Osteocyte (in vitro differentiated cells): ENCODE measurements at regions not wholly inside any gene's neighbourhood (a gene's known extent, or its start where the extent isn't known, plus 50 kb on each side); places are given as distances from the start of the nearest gene placed in this dataset.

Experiments used
- DNase-seq: peaks from one replicate; pipeline ENCODE4 v3.0.0; 2021; ENCODE audit warnings: mixed read lengths; ENCODE audit not compliant: unreplicated experiment; ENCODE audit errors: extremely low spot score
- H3K27ac Mint-ChIP-seq: one replicate; pipeline ENCODE4 v1.8.0; 2021; ENCODE audit warnings: mild to moderate bottlenecking, mixed read lengths; ENCODE audit not compliant: unreplicated experiment
- H3K27me3 Mint-ChIP-seq: one replicate; pipeline ENCODE4 v1.8.0; 2021; ENCODE audit warnings: mixed read lengths; ENCODE audit not compliant: unreplicated experiment
- H3K36me3 Mint-ChIP-seq: one replicate; pipeline ENCODE4 v1.8.0; 2021; ENCODE audit warnings: mixed read lengths; ENCODE audit not compliant: unreplicated experiment
- H3K4me1 Mint-ChIP-seq: one replicate; pipeline ENCODE4 v1.8.0; 2021; ENCODE audit warnings: mixed read lengths; ENCODE audit not compliant: unreplicated experiment
- H3K4me3 Mint-ChIP-seq: one replicate; pipeline ENCODE4 v1.8.0; 2021; ENCODE audit warnings: mild to moderate bottlenecking, moderate library complexity, mixed read lengths; ENCODE audit not compliant: unreplicated experiment
- H3K9me3 Mint-ChIP-seq: one replicate; pipeline ENCODE4 v1.8.0; 2021; ENCODE audit warnings: mixed read lengths; ENCODE audit not compliant: unreplicated experiment
- CTCF ChIP-seq: fragments of 200-600 bp; sonication (generic); IDR thresholded peaks from 2 replicates; pipeline ENCODE4 v1.5.0; 2021; ENCODE audit warnings: antibody characterized with exemption, mild to moderate bottlenecking, moderate library complexity

GRCh38 chr2:59745085-59745484 is 808.4 kb downstream of the BCL11A start:
- no peaks in the 10 kb centered on the region for H3K9me3 Mint-ChIP-seq
- DNase-seq = no peak
- no peaks in the 10 kb centered on the region for H3K4me1 Mint-ChIP-seq
- TF ChIP-seq CTCF = no peak
- H3K27me3 Mint-ChIP-seq = peaks cover 4% of the 10 kb centered on the region
- H3K27ac Mint-ChIP-seq = no peak overlapping the region
- no peaks in the 10 kb centered on the region for H3K36me3 Mint-ChIP-seq
- H3K4me3 Mint-ChIP-seq = no peak overlapping the region

- Mint-ChIP-seq H3K9me3 (no peaks in the 10 kb centered on the region), H3K4me1 (no peaks in the 10 kb centered on the region), H3K4me3 (no peak overlapping the region), H3K27ac (no peak overlapping the region), H3K27me3 (peaks cover 4% of the 10 kb centered on the region), H3K36me3 (no peaks in the 10 kb centered on the region)
- TF ChIP-seq CTCF = no peak
- no peak for DNase-seq
Measured at GRCh38 chr2:59744436-59744835, 809.0 kb downstream of the BCL11A start.

GRCh38 chr2:59741840-59742239 is 811.6 kb downstream of the BCL11A start:
- no peak overlapping the region for H3K27ac Mint-ChIP-seq
- H3K36me3 Mint-ChIP-seq = no peaks in the 10 kb centered on the region
- no peaks in the 10 kb centered on the region for H3K27me3 Mint-ChIP-seq
- H3K4me1 Mint-ChIP-seq = no peaks in the 10 kb centered on the region
- DNase-seq = no peak
- no peak for TF ChIP-seq CTCF
- H3K9me3 Mint-ChIP-seq = no peaks in the 10 kb centered on the region
- no peak overlapping the region for H3K4me3 Mint-ChIP-seq

- Mint-ChIP-seq H3K9me3 (no peaks in the 10 kb centered on the region), H3K4me1 (no peaks in the 10 kb centered on the region), H3K27ac (no peak overlapping the region), H3K27me3 (no peaks in the 10 kb centered on the region), H3K36me3 (no peaks in the 10 kb centered on the region), H3K4me3 (no peak overlapping the region)
- DNase-seq = no peak
- TF ChIP-seq CTCF = no peak
Measured at GRCh38 chr2:59739166-59739565, 814.3 kb downstream of the BCL11A start.

GRCh38 chr2:59737299-59737698 is 816.2 kb downstream of the BCL11A start:
- Mint-ChIP-seq H3K27ac (no peak overlapping the region), H3K9me3 (no peaks in the 10 kb centered on the region), H3K36me3 (no peaks in the 10 kb centered on the region), H3K27me3 (no peaks in the 10 kb centered on the region), H3K4me3 (no peak overlapping the region), H3K4me1 (no peaks in the 10 kb centered on the region)
- no peak for TF ChIP-seq CTCF
- no peak for DNase-seq
